Liver (tissue), 3 donors: ENCODE measurements at regions not wholly inside any gene's neighbourhood (a gene's known extent, or its start where the extent isn't known, plus 50 kb on each side); places are given as distances from the start of the nearest gene placed in this dataset.

ENCODE experiments used
- CTCF ChIP-seq: fragments of 150-350 bp; IDR thresholded peaks from 2 replicates; pipeline ENCODE4 v1.5.1; 2017; ENCODE audit warnings: improper control_type of control experiment, low read depth, low read length; ENCODE audit not compliant: missing input control
- JUND ChIP-seq, 2 donors: IDR thresholded peaks; 2 replicates each; pipeline ENCODE4 v1.6.1; 2016; ENCODE audit warnings: antibody characterized with exemption in 2 of 2
- REST ChIP-seq: IDR thresholded peaks from 2 replicates; pipeline ENCODE4 v1.6.1; 2016; ENCODE audit warnings: antibody characterized with exemption, mild to moderate bottlenecking
- donor health status: healthy.
- donor health status: healthy.

- TF ChIP-seq JUND (IDR thresholded peaks at IDR 0.05): no peak
- no peak for TF ChIP-seq CTCF
- no peak for TF ChIP-seq REST
Observed at GRCh38 chr15:59936741-59937140, 67.4 kb upstream of the FOXB1 start.
